Breast epithelium (tissue), 4 donors: ENCODE measurements at regions not wholly inside any gene's neighbourhood (a gene's known extent, or its start where the extent isn't known, plus 50 kb on each side); places are given as distances from the start of the nearest gene placed in this dataset.

Experiments used
- DNase-seq, 2 donors: peaks; one replicate each; pipeline ENCODE4 v3.0.0-alpha.2; 2019; ENCODE audit warnings: low spot score in 2 of 2
- H3K27ac ChIP-seq, 2 donors: fragments of 200-600 bp; sonication (generic) in 1 of 2; one replicate each; pipeline ENCODE4 v1.5.1; 2016 to 2019; ENCODE audit warnings: mild to moderate bottlenecking in 1 of 2
- H3K27me3 ChIP-seq, 2 donors: fragments of 200-600 bp; sonication (generic) in 1 of 2; one replicate each; pipeline versions ENCODE4 v1.5.1 to v1.6.0; 2017 to 2019; ENCODE audit warnings: control low read depth in 1 of 2, mild to moderate bottlenecking in 1 of 2
- H3K36me3 ChIP-seq: fragments of 200-600 bp; one replicate; pipeline ENCODE4 v1.5.1; 2019
- H3K4me1 ChIP-seq, 2 donors: fragments of 200-600 bp; sonication (generic); one replicate each; pipeline ENCODE4 v1.5.1; 2016 to 2019; ENCODE audit warnings: control low read depth in 1 of 2
- H3K4me3 ChIP-seq, 3 donors: fragments of 200-600 bp; sonication (generic); 1 replicate in 2 of 3; 2 replicates in 1 of 3; pipeline ENCODE4 v1.5.1; 2016 to 2019; ENCODE audit warnings: mild to moderate bottlenecking in 3 of 3, moderate library complexity in 2 of 3
- H3K9me3 ChIP-seq, 2 donors: fragments of 200-600 bp; sonication (generic) in 1 of 2; one replicate each; pipeline ENCODE4 v1.5.1; 2016 to 2019; ENCODE audit warnings: control low read depth in 1 of 2
- CTCF ChIP-seq, 3 donors: fragments of 450-650 bp; IDR thresholded peaks; one replicate each; pipeline ENCODE4 v1.5.1; 2016 to 2017; ENCODE audit warnings: antibody characterized with exemption in 3 of 3, mild to moderate bottlenecking in 3 of 3, moderate library complexity in 3 of 3
- POLR2A ChIP-seq: fragments of 450-650 bp; IDR thresholded peaks from one replicate; pipeline ENCODE4 v1.6.1; 2016; ENCODE audit warnings: antibody characterized with exemption, mild to moderate bottlenecking, moderate library complexity
- POLR2AphosphoS5 ChIP-seq, 3 donors: sonication (generic); formaldehyde crosslinking; IDR thresholded peaks; one replicate each; pipeline ENCODE4 v1.6.1; 2017; ENCODE audit warnings: antibody characterized with exemption in 3 of 3
- intact Hi-C: fragments of 100-400 bp; cut with DNase I; formaldehyde crosslinking; loops from one replicate; pipeline ENCODE4 v1.15.1; 2023; ENCODE audit warnings: low total_unique reads

GRCh38 chr10:110397856-110398255 lies 93.1 kb upstream of the SMNDC1 start:
- no peaks in the 10 kb centered on the region for H3K9me3 ChIP-seq
- peaks cover 0 to 5% of the 10 kb centered on the region in 2 donors for H3K4me1 ChIP-seq
- no peaks in the 10 kb centered on the region for H3K27me3 ChIP-seq
- H3K36me3 ChIP-seq = no peaks in the 10 kb centered on the region
- H3K4me3 ChIP-seq = no peak overlapping the region
- intact Hi-C loops = no loop called here
- TF ChIP-seq POLR2AphosphoS5 (IDR thresholded peaks at IDR 0.05) (no peak), POLR2A (no peak), CTCF (IDR thresholded peaks at IDR 0.05) (no peak)
- DNase-seq = no peak
- peak overlapping the region; percentile 66 to 70 for H3K27ac ChIP-seq

DNA sequence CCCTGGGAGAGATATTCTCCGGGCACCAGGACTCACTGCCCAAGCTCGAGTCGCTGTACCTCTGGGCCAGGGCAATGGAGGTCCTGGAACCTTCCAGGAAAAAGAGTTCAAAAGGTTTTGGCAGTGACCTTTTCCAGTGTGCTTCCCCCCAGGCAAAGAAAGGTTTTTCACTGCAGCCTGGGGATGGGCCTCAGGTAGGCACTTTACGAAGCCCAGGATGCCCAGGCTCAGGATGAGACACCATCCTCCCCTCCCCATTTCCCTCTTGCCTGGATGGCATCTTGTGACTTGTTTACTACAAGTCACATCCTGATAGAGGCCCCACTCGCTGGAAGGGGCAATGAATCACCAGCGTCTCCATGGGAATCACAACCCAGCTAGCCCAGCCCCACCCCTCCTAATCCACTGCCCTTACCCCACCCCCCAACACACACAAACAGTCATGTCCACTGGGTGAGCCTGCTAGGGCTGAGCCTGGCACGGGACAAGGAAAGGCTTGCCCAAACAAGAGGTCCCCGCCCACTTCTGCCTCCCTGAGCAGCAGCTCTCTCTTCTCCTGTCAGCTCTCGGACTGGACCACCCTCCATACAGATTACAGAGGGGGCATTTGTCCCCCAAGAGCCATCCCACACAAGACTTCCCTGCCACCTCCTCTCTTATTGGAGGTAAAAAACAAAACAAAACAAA lies 93.8 kb upstream of the SMNDC1 start:
- no peaks in the 10 kb centered on the region for H3K27me3 ChIP-seq
- intact Hi-C loops = no loop called here
- H3K9me3 ChIP-seq = no peaks in the 10 kb centered on the region
- H3K4me1 ChIP-seq = peaks cover 0 to 5% of the 10 kb centered on the region in 2 donors
- TF ChIP-seq POLR2A = no peak
- no peak for TF ChIP-seq CTCF (IDR thresholded peaks at IDR 0.05)
- TF ChIP-seq POLR2AphosphoS5 (IDR thresholded peaks at IDR 0.05) = no peak
- H3K36me3 ChIP-seq = no peaks in the 10 kb centered on the region
- peak; percentile 71 to 80 for DNase-seq
- no peak overlapping the region for H3K4me3 ChIP-seq
- H3K27ac ChIP-seq = peak overlapping the region; percentile 66 to 70

- TF ChIP-seq POLR2AphosphoS5 (IDR thresholded peaks at IDR 0.05) = no peak
- TF ChIP-seq POLR2A = no peak
- TF ChIP-seq CTCF (IDR thresholded peaks at IDR 0.05) = no peak
- no peaks in the 10 kb centered on the region for H3K27me3 ChIP-seq
- intact Hi-C loops = no loop called here
- H3K9me3 ChIP-seq = no peaks in the 10 kb centered on the region
- H3K4me3 ChIP-seq = no peak overlapping the region
- no peaks in the 10 kb centered on the region for H3K36me3 ChIP-seq
- peaks cover 0 to 5% of the 10 kb centered on the region in 2 donors for H3K4me1 ChIP-seq
- DNase-seq = no peak
- H3K27ac ChIP-seq = peak overlapping the region; percentile 66 to 70
These were observed 94.6 kb upstream of the SMNDC1 start for GRCh38 chr10:110399106-110399964.

DNA sequence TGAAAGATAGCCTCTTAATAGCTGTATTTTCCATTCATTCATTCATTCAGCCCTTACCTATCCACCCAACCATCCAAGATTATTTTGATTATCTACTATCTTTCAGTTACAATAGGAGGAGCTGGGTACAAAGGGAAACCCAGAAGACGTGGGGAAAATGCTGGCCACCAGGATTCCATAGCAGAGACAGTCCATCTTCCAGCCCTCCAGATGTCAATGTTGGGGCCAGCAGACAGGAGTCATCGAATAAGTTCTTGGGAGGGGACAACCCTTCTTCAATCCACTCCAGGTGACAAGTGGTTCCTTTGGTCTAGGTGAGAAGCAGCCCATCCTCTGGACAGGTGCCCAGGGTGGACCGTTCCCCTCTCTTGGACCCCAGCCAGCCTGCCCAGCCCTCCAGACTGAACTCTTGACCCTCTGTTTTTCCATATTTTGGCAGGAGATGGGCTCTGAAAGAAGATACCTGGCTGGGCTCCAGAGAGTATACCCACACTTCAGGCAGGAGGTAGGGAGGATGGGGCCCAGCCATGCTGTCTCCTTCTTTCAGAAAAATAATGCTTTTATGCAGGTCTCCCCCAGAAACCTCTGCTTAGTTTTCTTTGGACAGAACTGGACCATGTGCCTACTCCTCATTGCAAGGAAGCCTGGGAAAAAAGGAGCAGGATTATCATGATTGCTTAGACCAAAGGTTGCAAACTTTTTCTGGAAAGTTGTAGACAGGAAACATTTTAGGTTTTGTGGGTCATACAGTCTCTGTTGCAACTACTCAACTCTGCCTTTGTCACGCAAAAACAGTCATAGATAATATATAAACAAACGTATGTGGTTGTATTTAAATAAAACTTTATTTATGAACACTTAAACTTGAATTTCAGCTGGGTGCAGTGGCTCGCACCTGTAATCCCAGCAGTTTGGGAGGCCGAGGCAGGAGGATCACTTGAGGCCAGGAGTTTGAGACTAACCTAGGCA lies 95.5 kb upstream of the SMNDC1 start:
- DNase-seq = no peak
- H3K27ac ChIP-seq = no peak overlapping the region
- H3K9me3 ChIP-seq = no peaks in the 10 kb centered on the region
- H3K27me3 ChIP-seq = no peaks in the 10 kb centered on the region
- no peaks in the 10 kb centered on the region for H3K36me3 ChIP-seq
- no peak overlapping the region for H3K4me3 ChIP-seq
- intact Hi-C loops = no loop called here
- TF ChIP-seq POLR2AphosphoS5 (IDR thresholded peaks at IDR 0.05) = no peak
- TF ChIP-seq POLR2A = no peak
- TF ChIP-seq CTCF (IDR thresholded peaks at IDR 0.05) = no peak
- H3K4me1 ChIP-seq = peaks cover 0 to 5% of the 10 kb centered on the region in 2 donors
